OCI-LY1 (cell line): ENCODE measurements at regions not wholly inside any gene's neighbourhood (a gene's known extent, or its start where the extent isn't known, plus 50 kb on each side); places are given as distances from the start of the nearest gene placed in this dataset.

Experiments
- CTCF ChIP-seq: fragments of 200-600 bp; sonication (generic), shearing (Covaris generic); IDR thresholded peaks from 2 replicates; pipeline ENCODE4 v1.5.1; 2017; ENCODE audit warnings: mild to moderate bottlenecking, antibody characterized with exemption, low read length, moderate library complexity, mixed read lengths
- EZH2 ChIP-seq: fragments of 200-600 bp; sonication (generic), shearing (Covaris generic); IDR thresholded peaks from 2 replicates; pipeline ENCODE4 v1.8.0; 2017; ENCODE audit warnings: borderline replicate concordance, mixed run types, mild to moderate bottlenecking, antibody characterized with exemption, low read length, moderate library complexity, mixed read lengths

- no peak for TF ChIP-seq CTCF
- no peak for TF ChIP-seq EZH2
Measured at GRCh38 chr7:66426332-66426731, 202.3 kb upstream of the KCTD7 start.
